HCT116 (cell line): ENCODE measurements at regions not wholly inside any gene's neighbourhood (a gene's known extent, or its start where the extent isn't known, plus 50 kb on each side); places are given as distances from the start of the nearest gene placed in this dataset.

ENCODE experiments used
- ATAC-seq: fragments of 200-7000 bp; cut with Tn5 transposase; 2 replicates; pipeline ENCODE4 v1.9.1; 2020; ENCODE audit warnings: mild to moderate bottlenecking, moderate library complexity
- BruUV-seq: library from RNA; stranded (reverse); fragments of 400-500 nt; replicated peaks from 2 replicates; lab custom pipeline; 2021; lab: Mats Ljungman, UMichigan
- CTCF ChIA-PET: fragments of 300-600 bp; sonication (Branson Sonifier 250); formaldehyde crosslinking; loops from one replicate; lab custom pipeline; 2021; ENCODE audit warnings: antibody characterized with exemption; lab: Charles Lee
- POLR2A ChIA-PET: fragments of 300-600, 350-600 bp; sonication (Branson Sonifier 250); formaldehyde crosslinking; loops from one replicate; lab custom pipeline; 2021; ENCODE audit warnings: antibody characterized with exemption; lab: Charles Lee
- RAD21 ChIA-PET, 2 experiments: fragments of 300-600 bp; sonication (Branson Sonifier 250); formaldehyde crosslinking; loops; one replicate each; lab custom pipeline; 2023; ENCODE audit warnings: low total read pairs in 2 of 2; ENCODE audit not compliant: uncharacterized antibody in 2 of 2, unreplicated experiment in 2 of 2, low non-redundant PET in 1 of 2; lab: Charles Lee
- DNase-seq: peaks from one replicate; pipeline ENCODE4 v3.0.0-alpha.2; 2010; ENCODE audit warnings: low read depth, low spot score
- H2AFZ ChIP-seq: fragments of 200-600 bp; shearing (Covaris generic), sonication (generic); 2 replicates; pipeline ENCODE4 v1.6.1; 2017; ENCODE audit warnings: low read depth, mixed run types, mixed read lengths, antibody characterized with exemption, low read length; ENCODE audit not compliant: poor library complexity, severe bottlenecking
- H3K27ac ChIP-seq: 2 replicates; pipeline ENCODE4 v1.5.1; 2012; ENCODE audit warnings: low read depth, low read length
- H3K27me3 ChIP-seq: fragments of 200-600 bp; sonication (generic); 2 replicates; pipeline ENCODE4 v1.6.1; 2016; ENCODE audit warnings: mixed run types, low read length, mixed read lengths; ENCODE audit not compliant: insufficient read depth
- H3K36me3 ChIP-seq, 2 experiments: fragments of 200-500 bp in 1 of 2; fragments of 200-600 bp in 1 of 2; sonication (Bioruptor generic) in 1 of 2; sonication (generic) in 1 of 2; 2 replicates each; pipeline versions ENCODE4 v1.5.1 to v1.6.1; 2014 to 2016; ENCODE audit warnings: low read length in 2 of 2, inconsistent platforms in 1 of 2, mixed read lengths in 1 of 2, mixed run types in 1 of 2; ENCODE audit not compliant: insufficient read depth in 2 of 2, control insufficient read depth in 1 of 2
- H3K4me1 ChIP-seq, 2 experiments: fragments of 200-600 bp in 1 of 2; sonication (generic) in 1 of 2; 2 replicates each; pipeline versions ENCODE4 v1.5.1 to v1.6.1; 2012 to 2017; ENCODE audit warnings: low read length in 2 of 2, inconsistent platforms in 1 of 2, mild to moderate bottlenecking in 1 of 2, mixed read lengths in 1 of 2, mixed run types in 1 of 2, moderate library complexity in 1 of 2; ENCODE audit not compliant: insufficient read depth in 2 of 2, control insufficient read depth in 1 of 2
- H3K4me2 ChIP-seq: fragments of 200-600 bp; sonication (generic); 2 replicates; pipeline ENCODE4 v1.6.1; 2017; ENCODE audit warnings: mixed run types, low read length, mixed read lengths
- H3K4me3 ChIP-seq, 2 experiments: fragments of 200-600 bp in 1 of 2; sonication (generic) in 1 of 2; replicated peaks in 1 of 2; 2 replicates each; pipeline ENCODE4 v1.5.1; 2011 to 2016; ENCODE audit warnings: low read length in 2 of 2, control low read depth in 1 of 2, low read depth in 1 of 2, mild to moderate bottlenecking in 1 of 2, mixed read lengths in 1 of 2, mixed run types in 1 of 2
- H3K79me2 ChIP-seq: fragments of 200-600 bp; sonication (generic); 2 replicates; pipeline ENCODE4 v1.6.1; 2017; ENCODE audit warnings: mild to moderate bottlenecking, mixed run types, low read length, moderate library complexity, mixed read lengths; ENCODE audit not compliant: insufficient read depth
- H3K9ac ChIP-seq: fragments of 200-600 bp; sonication (generic); 2 replicates; pipeline ENCODE4 v1.6.1; 2016; ENCODE audit warnings: low read length, mixed read lengths
- H3K9me2 ChIP-seq: fragments of 200-600 bp; sonication (generic), shearing (Covaris generic); 2 replicates; pipeline ENCODE4 v1.6.1; 2017; ENCODE audit warnings: mixed run types, mild to moderate bottlenecking, moderate library complexity; ENCODE audit not compliant: insufficient read depth
- H3K9me3 ChIP-seq, 2 experiments: fragments of 200-500 bp in 1 of 2; fragments of 200-600 bp in 1 of 2; sonication (Bioruptor generic) in 1 of 2; sonication (generic) in 1 of 2; 2 replicates each; pipeline ENCODE4 v1.6.1; 2014 to 2017; ENCODE audit warnings: low read length in 2 of 2, mixed read lengths in 2 of 2, inconsistent platforms in 1 of 2, low read depth in 1 of 2, mild to moderate bottlenecking in 1 of 2, mixed run types in 1 of 2, moderate library complexity in 1 of 2; ENCODE audit not compliant: control insufficient read depth in 1 of 2, insufficient read depth in 1 of 2
- H4K20me1 ChIP-seq: fragments of 200-600 bp; sonication (generic), shearing (Covaris generic); 2 replicates; pipeline ENCODE4 v1.6.1; 2017; ENCODE audit warnings: mixed run types, mild to moderate bottlenecking, moderate library complexity; ENCODE audit not compliant: insufficient read depth
- CEBPB ChIP-seq: IDR thresholded peaks from 2 replicates; pipeline ENCODE4 v1.6.1; 2012; ENCODE audit warnings: low read depth
- CTCF ChIP-seq, 3 experiments: fragments of 200-600 bp in 1 of 3; sonication (generic) in 1 of 3; IDR thresholded peaks in 2 of 3; conservative IDR thresholded peaks in 1 of 3; 2 replicates each; pipeline ENCODE4 v1.5.1; 2012 to 2017; ENCODE audit warnings: low read depth in 2 of 3, low read length in 2 of 3, antibody characterized with exemption in 1 of 3, borderline replicate concordance in 1 of 3, control low read depth in 1 of 3, mild to moderate bottlenecking in 1 of 3, mixed read lengths in 1 of 3, mixed run types in 1 of 3, moderate library complexity in 1 of 3; ENCODE audit not compliant: insufficient read depth in 1 of 3
- ELF1 ChIP-seq: IDR thresholded peaks from 2 replicates; pipeline ENCODE4 v1.6.1; 2012; ENCODE audit warnings: low read depth, borderline replicate concordance
- EZH2 ChIP-seq: fragments of 200-600 bp; sonication (generic); IDR thresholded peaks from 2 replicates; pipeline ENCODE4 v1.6.1; 2017; ENCODE audit warnings: antibody characterized with exemption, mixed run types
- EZH2phosphoT487 ChIP-seq: fragments of 200-600 bp; IDR thresholded peaks from 2 replicates; pipeline ENCODE4 v1.6.1; 2018; ENCODE audit warnings: antibody characterized with exemption, borderline replicate concordance
- JUND ChIP-seq: IDR thresholded peaks from 2 replicates; pipeline ENCODE4 v1.6.1; 2012
- POLR2AphosphoS5 ChIP-seq: IDR thresholded peaks from 2 replicates; pipeline ENCODE4 v1.6.1; 2011; ENCODE audit warnings: mild to moderate bottlenecking, low read depth, low read length, moderate library complexity
- SIN3A ChIP-seq: IDR thresholded peaks from 2 replicates; pipeline ENCODE4 v1.6.1; 2012; ENCODE audit warnings: low read depth
- SRF ChIP-seq: IDR thresholded peaks from 2 replicates; pipeline ENCODE4 v1.6.1; 2012; ENCODE audit warnings: low read depth
- YY1 ChIP-seq: IDR thresholded peaks from 2 replicates; pipeline ENCODE4 v1.6.1; 2011; ENCODE audit warnings: low read length, low read depth, moderate library complexity, mild to moderate bottlenecking; ENCODE audit not compliant: insufficient replicate concordance; ENCODE audit errors: extremely low read depth
- ZBTB33 ChIP-seq: IDR thresholded peaks from 2 replicates; pipeline ENCODE4 v1.6.1; 2011; ENCODE audit warnings: mild to moderate bottlenecking, low read length, moderate library complexity; ENCODE audit not compliant: insufficient replicate concordance; ENCODE audit errors: extremely low read depth
- ZFX ChIP-seq: fragments of 450-650 bp; IDR thresholded peaks from 2 replicates; pipeline ENCODE4 v1.6.1; 2017
- ZNF274 ChIP-seq: fragments of 200-500 bp; sonication (Bioruptor generic); IDR thresholded peaks from 2 replicates; pipeline ENCODE4 v1.6.1; 2014; ENCODE audit warnings: mild to moderate bottlenecking, low read depth, low read length, inconsistent platforms
- intact Hi-C: fragments of 100-400 bp; cut with micrococcal nuclease; formaldehyde crosslinking; loops from 2 replicates; pipeline ENCODE4 v1.10.0; 2022

GRCh38 chr3:82355228-82355627 is 593.8 kb upstream of the GBE1 start:
- Histone ChIP-seq H3K4me2 (no peak overlapping the region), H3K36me3 (no peaks in the 10 kb centered on the region), H3K27ac (no peak overlapping the region), H3K27me3 (no peaks in the 10 kb centered on the region), H3K9me3 (no peaks in the 10 kb centered on the region), H3K4me3 (no peak overlapping the region), H3K79me2 (no peaks in the 10 kb centered on the region), H3K4me1 (no peaks in the 10 kb centered on the region), H2AFZ (no peak overlapping the region), H4K20me1 (no peaks in the 10 kb centered on the region), H3K9ac (no peak overlapping the region), H3K9me2 (no peaks in the 10 kb centered on the region)
- POLR2A ChIA-PET = no interaction called here
- CTCF ChIA-PET = no interaction called here
- DNase-seq = no peak
- intact Hi-C loops = no loop called here
- no TSS peak for BruUV-seq
- ATAC-seq = no peak
- no peak for TF ChIP-seq ZBTB33
- no peak for TF ChIP-seq EZH2
- no peak for TF ChIP-seq POLR2AphosphoS5
- TF ChIP-seq SIN3A = no peak
- no peak for TF ChIP-seq CEBPB
- no peak for TF ChIP-seq EZH2phosphoT487
- TF ChIP-seq CTCF (IDR thresholded peaks at IDR 0.05 in 2 of 3, conservative IDR thresholded peaks at IDR 0.05 in 1 of 3; ENCODE audit: borderline replicate concordance in 1 of 3, insufficient read depth in 1 of 3, low read depth in 2 of 3, low read length in 2 of 3) = no peak
- no peak for TF ChIP-seq ELF1
- TF ChIP-seq ZFX = no peak
- TF ChIP-seq SRF = no peak
- no peak for TF ChIP-seq ZNF274
- no peak for TF ChIP-seq YY1
- TF ChIP-seq JUND = no peak
- RAD21 ChIA-PET = no interaction called here
